IPS DF 19.7 (cell line): ENCODE measurements at regions not wholly inside any gene's neighbourhood (a gene's known extent, or its start where the extent isn't known, plus 50 kb on each side); places are given as distances from the start of the nearest gene placed in this dataset.

Source experiments
- DNase-seq: peaks from one replicate; pipeline ENCODE4 v3.0.0-alpha.2; 2013; ENCODE audit warnings: low read depth, low spot score

GRCh38 chr18:64620971-64621560, 472.2 kb upstream of the LINC00305 start:
- DNase-seq = no peak

- no peak for DNase-seq
These were observed 469.5 kb upstream of the LINC00305 start for GRCh38 chr18:64618390-64618789.

- no peak for DNase-seq
These were observed 466.1 kb upstream of the LINC00305 start for GRCh38 chr18:64615021-64615420.

- no peak for DNase-seq
These were observed 465.6 kb upstream of the LINC00305 start for GRCh38 chr18:64614446-64614845.

- DNase-seq = no peak
These were observed 443.4 kb upstream of the LINC00305 start for GRCh38 chr18:64592246-64592645.

GRCh38 chr18:64589000-64589399, 440.1 kb upstream of the LINC00305 start:
- DNase-seq = no peak

- DNase-seq = no peak
These were observed 417.6 kb upstream of the LINC00305 start for GRCh38 chr18:64566456-64566855.

GRCh38 chr18:64562651-64563050, 413.8 kb upstream of the LINC00305 start:
- no peak for DNase-seq

GRCh38 chr18:64546451-64546850, 397.6 kb upstream of the LINC00305 start:
- DNase-seq = no peak

GRCh38 chr18:64539847-64540246, 391.0 kb upstream of the LINC00305 start:
- DNase-seq = no peak

- no peak for DNase-seq
These were observed 379.8 kb upstream of the LINC00305 start for GRCh38 chr18:64528646-64529045.

GRCh38 chr18:64519201-64519600, 370.3 kb upstream of the LINC00305 start:
- DNase-seq = no peak

- DNase-seq = no peak
These were observed 369.3 kb upstream of the LINC00305 start for GRCh38 chr18:64518191-64518590.

GRCh38 chr18:64513401-64513800, 364.5 kb upstream of the LINC00305 start:
- no peak for DNase-seq

GRCh38 chr18:64490207-64490606, 341.3 kb upstream of the LINC00305 start:
- DNase-seq = no peak

- DNase-seq = no peak
These were observed 339.8 kb upstream of the LINC00305 start for GRCh38 chr18:64488698-64489097.

GRCh38 chr18:64474773-64475172, 325.9 kb upstream of the LINC00305 start:
- DNase-seq = no peak

- no peak for DNase-seq
These were observed 325.4 kb upstream of the LINC00305 start for GRCh38 chr18:64474255-64474654.

GRCh38 chr18:64449434-64449833, 300.5 kb upstream of the LINC00305 start:
- no peak for DNase-seq

- no peak for DNase-seq
These were observed 295.9 kb upstream of the LINC00305 start for GRCh38 chr18:64444819-64445218.

- no peak for DNase-seq
These were observed 289.3 kb upstream of the LINC00305 start for GRCh38 chr18:64438178-64438577.

GRCh38 chr18:64436111-64436510, 287.2 kb upstream of the LINC00305 start:
- DNase-seq = no peak

GRCh38 chr18:64419156-64419555, 270.3 kb upstream of the LINC00305 start:
- no peak for DNase-seq

GRCh38 chr18:64416990-64417389, 268.1 kb upstream of the LINC00305 start:
- DNase-seq = no peak
